HK-2 (cell line): ENCODE measurements at regions not wholly inside any gene's neighbourhood (a gene's known extent, or its start where the extent isn't known, plus 50 kb on each side); places are given as distances from the start of the nearest gene placed in this dataset.

Experiments used
- DNase-seq: peaks from one replicate; pipeline ENCODE4 v3.0.0-alpha.2; 2018; ENCODE audit not compliant: unreplicated experiment

DNA sequence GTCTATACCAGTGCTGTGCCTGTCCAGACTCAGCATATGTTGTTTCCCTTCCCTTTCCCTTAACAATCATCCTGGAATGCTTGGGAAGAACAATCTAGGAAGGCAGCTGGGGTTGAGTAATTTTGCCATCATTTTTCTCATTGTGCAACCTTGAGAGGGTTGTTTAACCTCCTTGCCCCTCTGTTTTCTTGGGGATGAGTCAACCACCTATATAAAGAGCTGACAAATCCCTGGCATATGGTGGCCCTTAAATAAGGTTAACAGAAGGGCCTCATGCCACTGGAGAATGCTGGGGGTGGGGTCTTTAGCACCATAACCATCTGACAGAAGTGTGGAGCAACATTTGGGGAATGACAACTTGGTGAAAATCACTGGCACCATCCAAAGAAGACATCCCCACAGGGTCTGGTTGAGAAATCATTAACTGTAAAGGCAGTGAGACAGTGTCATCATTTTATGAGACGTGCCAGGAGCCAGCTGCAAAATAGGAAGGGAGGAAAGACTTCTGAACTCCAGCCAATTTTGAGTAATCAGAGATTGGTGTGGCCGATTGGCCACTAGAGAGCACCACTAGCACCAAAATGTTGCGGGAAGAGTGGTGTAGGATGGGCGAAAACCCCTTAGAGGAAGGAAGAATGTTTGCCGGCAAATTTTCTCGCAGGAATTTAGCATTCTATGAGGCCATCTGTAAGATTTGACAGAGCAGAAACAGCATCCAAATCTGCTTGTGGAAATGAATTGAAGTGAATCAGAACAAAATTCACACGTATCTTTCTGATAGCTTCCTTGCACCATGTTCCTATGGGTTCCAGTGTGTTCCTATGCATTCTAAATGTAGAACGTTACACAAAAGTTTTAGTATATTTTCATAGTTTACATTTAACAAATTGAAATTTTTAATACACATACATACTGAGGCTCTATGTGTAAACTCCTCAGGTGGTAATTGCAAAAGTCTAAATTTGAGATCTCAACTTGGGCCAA is 113.8 kb downstream of the MSX2 start:
- DNase-seq: no peak

DNA sequence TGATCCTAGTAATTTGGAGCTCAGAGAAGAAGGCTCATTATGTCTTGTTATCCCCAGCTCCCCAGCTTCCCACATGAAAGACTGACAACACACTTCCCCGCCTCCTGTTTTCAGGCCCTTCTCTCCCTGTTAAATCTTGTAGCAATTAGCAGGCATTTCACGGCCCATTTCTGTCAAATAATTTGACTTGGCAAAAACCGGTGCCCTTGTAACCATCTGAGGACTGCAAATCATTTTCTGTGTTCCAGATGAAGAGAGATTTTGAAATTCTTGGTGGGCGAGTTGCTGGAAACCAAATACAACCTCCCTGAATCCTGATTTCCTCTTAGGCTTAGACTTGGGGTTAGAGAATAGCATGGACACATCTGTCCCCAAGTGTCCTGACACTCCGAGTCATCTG is 109.7 kb downstream of the MSX2 start:
- DNase-seq: no peak

DNA sequence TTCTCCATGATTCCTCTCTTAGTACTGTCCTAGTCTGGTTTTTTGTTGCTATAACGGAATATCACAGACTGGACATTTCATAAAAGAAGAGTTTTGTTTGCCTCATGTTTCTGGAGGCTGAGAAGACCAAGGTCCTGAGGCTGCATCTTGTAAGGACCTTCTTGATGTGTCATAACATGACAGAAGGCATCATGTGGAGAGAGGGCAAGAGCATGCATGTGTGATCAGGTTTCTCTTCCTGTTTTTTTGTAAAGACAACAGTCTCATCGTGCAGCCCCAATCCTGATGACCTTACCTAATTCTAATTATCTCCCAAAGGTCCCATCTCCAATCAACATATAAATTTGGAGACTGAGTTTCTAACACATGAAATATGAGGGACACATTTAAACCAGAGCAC is 108.4 kb downstream of the MSX2 start:
- DNase-seq: no peak

- DNase-seq: no peak
These were observed 107.6 kb downstream of the MSX2 start for GRCh38 chr5:174832025-174832424.

GRCh38 chr5:174831031-174831660 is 106.8 kb downstream of the MSX2 start:
- DNase-seq: no peak

DNA sequence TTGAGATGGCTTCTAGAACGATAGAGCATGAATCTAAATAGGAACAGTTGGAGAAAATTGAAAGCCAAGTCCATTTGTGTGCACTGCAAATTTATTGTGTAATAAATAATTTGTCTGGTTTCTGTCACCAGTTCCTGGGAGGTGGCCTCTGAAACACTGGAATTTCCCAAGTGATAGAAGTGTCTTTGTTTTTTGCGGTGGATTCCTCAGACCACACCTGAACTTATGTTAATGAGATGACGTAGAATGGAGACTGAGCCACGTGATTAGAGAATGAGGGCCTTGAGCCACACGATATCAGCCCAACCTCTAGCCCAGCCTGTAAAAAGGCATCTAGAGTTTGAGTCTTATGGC is 105.1 kb downstream of the MSX2 start:
- DNase-seq: no peak

DNA sequence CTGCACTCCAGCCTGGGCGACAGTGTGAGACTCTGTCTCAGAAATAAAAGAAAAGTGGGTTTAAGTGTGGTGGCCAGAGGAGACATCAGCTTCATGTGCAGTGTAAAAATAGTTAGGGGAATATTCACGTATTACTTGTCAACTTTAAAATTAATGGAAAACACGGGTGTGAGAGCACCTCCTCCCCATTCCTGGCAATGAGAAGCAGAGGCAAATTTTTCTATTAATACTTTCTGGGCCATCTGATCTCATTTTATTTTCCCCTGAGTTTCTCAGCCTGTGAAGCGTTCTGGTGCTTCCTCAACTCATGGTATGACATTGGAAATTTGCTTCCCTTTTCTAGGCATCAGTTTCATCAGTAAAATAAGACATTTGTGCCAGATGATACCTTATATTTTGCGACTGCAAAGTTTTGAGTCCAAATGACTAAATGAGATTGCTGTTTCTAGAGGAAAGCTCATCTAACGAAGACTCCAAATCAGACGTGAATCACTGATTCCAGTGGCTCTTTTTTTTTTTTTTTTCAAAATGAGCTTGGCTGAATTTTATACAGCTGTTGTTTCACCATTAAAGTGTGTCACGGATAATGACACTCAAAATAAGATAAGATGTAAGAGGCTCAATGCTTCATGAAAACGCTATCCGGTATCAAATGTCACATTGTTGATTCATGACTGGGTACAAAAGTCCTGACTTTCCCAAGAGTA is 104.6 kb downstream of the MSX2 start:
- DNase-seq: no peak

GRCh38 chr5:174827558-174827957 is 103.2 kb downstream of the MSX2 start:
- no peak for DNase-seq

DNA sequence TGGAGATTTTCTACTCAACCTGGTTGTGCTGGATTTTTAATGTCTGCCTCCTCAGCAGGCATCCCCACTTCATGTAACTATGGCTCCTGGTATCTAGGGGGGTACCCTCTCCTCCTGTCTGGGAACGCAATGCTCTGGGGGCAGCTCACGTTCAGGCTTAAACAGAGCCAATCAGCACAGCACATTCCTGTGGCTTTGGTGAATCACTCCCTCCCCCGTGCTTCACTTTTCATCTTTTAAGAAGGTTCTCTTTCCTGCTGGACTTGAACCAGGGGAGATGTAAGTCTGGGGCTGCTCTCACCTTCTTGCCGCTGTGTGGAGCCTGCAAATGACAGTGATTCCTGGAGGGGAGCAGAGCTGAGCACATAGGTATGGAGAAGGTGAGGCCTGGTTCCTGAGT is 101.2 kb downstream of the MSX2 start:
- DNase-seq: no peak

DNA sequence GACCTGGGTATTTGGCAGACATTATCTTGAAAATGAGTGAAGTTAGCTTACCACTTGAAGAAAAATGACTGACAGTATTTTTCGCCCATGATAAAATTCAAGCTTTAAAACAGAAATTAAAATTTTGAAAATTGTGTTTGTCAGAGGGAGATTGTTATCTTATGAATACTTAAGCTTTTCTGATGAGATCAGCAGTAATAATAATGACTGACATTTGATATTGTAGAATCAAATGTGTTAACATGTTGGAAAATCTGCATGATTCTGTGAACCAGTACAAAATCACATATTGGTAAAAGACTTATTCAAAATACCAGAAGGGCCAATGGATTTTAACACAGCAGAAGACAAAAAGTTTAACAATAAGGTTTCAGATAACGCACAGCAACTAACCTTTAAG is 94.0 kb downstream of the MSX2 start:
- no peak for DNase-seq

- DNase-seq: no peak
These were observed 93.2 kb downstream of the MSX2 start for GRCh38 chr5:174817610-174818009.

DNA sequence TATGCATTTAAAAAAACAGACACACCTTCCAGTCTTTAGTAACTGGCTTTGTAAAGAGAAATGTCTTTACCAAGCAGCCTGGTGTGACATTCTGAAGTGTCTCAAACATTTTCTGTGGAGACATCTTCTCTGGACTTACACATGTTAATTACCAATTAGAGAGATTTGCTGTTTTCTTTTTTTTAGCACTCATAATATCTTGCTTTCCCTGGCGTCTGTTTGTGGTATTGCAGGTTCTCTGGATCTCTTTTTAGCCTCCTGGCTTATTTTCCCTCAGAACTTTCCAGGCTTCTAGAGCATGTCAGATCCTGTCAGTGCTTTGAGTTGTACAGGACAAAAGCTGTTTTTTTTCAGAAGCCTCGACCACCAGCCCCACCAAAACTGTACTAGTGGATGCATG is 92.5 kb downstream of the MSX2 start:
- DNase-seq: no peak

DNA sequence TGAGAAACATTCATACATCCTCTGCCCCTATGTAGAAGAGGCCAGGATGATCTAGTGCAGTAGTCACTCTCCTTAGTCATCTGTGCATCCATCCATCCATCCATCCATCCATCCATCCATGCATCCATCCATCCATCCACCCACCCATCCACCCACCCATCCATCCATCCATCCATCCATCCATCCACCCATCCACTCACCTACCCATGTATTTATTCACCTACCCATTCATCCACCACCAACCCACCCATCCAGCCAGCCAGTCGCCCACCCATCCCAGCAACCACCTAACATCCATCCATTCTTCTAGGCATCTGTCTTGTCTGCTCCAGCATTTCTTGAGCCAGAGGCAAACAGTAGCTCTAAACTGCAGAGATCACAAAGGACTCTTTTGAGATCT is 87.1 kb downstream of the MSX2 start:
- DNase-seq: no peak

DNA sequence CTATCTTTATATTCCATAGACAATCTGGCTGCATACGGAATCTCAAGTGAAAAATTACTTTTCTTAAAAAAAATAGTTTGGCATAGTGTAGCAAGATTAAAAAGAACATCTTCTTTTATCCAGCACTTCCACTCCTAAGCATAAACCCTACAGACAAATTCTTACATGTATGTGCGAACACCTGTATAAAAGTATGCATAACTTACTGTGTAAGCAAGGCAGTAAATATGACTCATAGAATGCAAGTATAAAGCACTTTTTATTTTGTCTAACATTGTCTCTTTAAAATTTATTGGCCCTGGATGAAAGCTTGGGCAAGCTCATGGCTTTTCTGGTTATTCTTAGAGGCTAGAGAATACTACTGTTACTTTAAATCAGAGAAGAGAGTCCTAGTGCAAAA is 86.4 kb downstream of the MSX2 start:
- no peak for DNase-seq

DNA sequence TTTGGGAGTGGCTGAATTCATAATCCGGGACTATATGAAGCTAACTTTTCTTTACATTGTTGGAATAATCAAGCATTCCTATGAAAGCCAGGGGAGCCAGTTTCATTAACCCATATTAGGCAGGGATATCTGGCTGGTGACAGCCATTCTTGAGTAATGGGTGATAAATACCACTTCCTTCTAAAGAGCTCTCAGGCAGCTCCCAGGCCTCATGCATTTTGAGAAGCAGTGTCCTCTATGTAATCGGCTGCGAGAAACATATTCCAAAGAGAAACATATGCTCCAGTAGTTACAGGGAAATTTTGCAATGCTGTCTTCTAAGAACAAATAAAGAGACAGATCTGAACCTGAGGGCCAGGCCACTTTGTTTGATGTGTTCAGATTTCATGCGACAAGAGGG is 83.1 kb downstream of the MSX2 start:
- DNase-seq: no peak

GRCh38 chr5:174806729-174807128 is 82.3 kb downstream of the MSX2 start:
- DNase-seq: no peak

GRCh38 chr5:174801798-174802197 is 77.4 kb downstream of the MSX2 start:
- no peak for DNase-seq

- DNase-seq: no peak
These were observed 76.1 kb downstream of the MSX2 start for GRCh38 chr5:174800435-174800834.

GRCh38 chr5:174799121-174799520 is 74.7 kb downstream of the MSX2 start:
- no peak for DNase-seq

- DNase-seq: no peak
These were observed 74.2 kb downstream of the MSX2 start for GRCh38 chr5:174798551-174798951.

- no peak for DNase-seq
These were observed 72.4 kb downstream of the MSX2 start for GRCh38 chr5:174796711-174797192.

GRCh38 chr5:174794931-174795672 is 70.7 kb downstream of the MSX2 start:
- no peak for DNase-seq
